PC-9 (cell line): ENCODE measurements at regions not wholly inside any gene's neighbourhood (a gene's known extent, or its start where the extent isn't known, plus 50 kb on each side); places are given as distances from the start of the nearest gene placed in this dataset.

Source experiments
- BruUV-seq: library from RNA; stranded (reverse); fragments of 400-500 nt; replicated peaks from 2 replicates; lab custom pipeline; 2021; lab: Mats Ljungman, UMichigan
- CTCF ChIA-PET: fragments of 300-600 bp; sonication (Branson Sonifier 250); formaldehyde crosslinking; loops from one replicate; lab custom pipeline; 2022; ENCODE audit warnings: antibody characterized with exemption; lab: Charles Lee
- POLR2A ChIA-PET: fragments of 300-600 bp; sonication (Branson Sonifier 250); formaldehyde crosslinking; loops from one replicate; lab custom pipeline; 2022; ENCODE audit warnings: antibody characterized with exemption; ENCODE audit not compliant: unreplicated experiment; lab: Charles Lee
- DNase-seq, 2 experiments: peaks; one replicate each; pipeline versions ENCODE4 v3.0.0 to v3.0.0-alpha.2; 2015 to 2022; ENCODE audit warnings: mixed read lengths in 1 of 2
- H2AFZ ChIP-seq: fragments of 200-600 bp; sonication (generic); 2 replicates; pipeline ENCODE4 v1.8.1; 2017; ENCODE audit warnings: antibody characterized with exemption
- H3F3A ChIP-seq: fragments of 200-600 bp; sonication (generic); 2 replicates; pipeline ENCODE4 v1.8.1; 2017; ENCODE audit warnings: antibody characterized with exemption, mild to moderate bottlenecking, low read depth; ENCODE audit not compliant: insufficient read depth
- H3K27ac ChIP-seq: fragments of 200-600 bp; sonication (generic); 2 replicates; pipeline ENCODE4 v1.6.1; 2016; ENCODE audit warnings: mixed run types
- H3K27me3 ChIP-seq: fragments of 200-600 bp; sonication (generic); 2 replicates; pipeline ENCODE4 v1.6.1; 2016; ENCODE audit warnings: low read depth, mixed run types; ENCODE audit not compliant: insufficient read depth
- H3K36me3 ChIP-seq: fragments of 200-600 bp; sonication (generic); 2 replicates; pipeline ENCODE4 v1.6.1; 2016; ENCODE audit warnings: low read depth, mixed run types
- H3K4me1 ChIP-seq: fragments of 200-600 bp; sonication (generic); replicated peaks from 2 replicates; pipeline ENCODE4 v1.6.1; 2016; ENCODE audit warnings: mixed run types; ENCODE audit not compliant: insufficient read depth
- H3K4me2 ChIP-seq: fragments of 200-600 bp; sonication (generic); 2 replicates; pipeline ENCODE4 v1.6.1; 2017; ENCODE audit warnings: mixed run types
- H3K4me3 ChIP-seq: fragments of 200-600 bp; sonication (generic); 2 replicates; pipeline ENCODE4 v1.6.1; 2016; ENCODE audit warnings: mixed run types
- H3K79me2 ChIP-seq: fragments of 200-600 bp; sonication (generic); 2 replicates; pipeline ENCODE4 v1.6.1; 2017; ENCODE audit warnings: low read depth, mixed run types
- H3K9me2 ChIP-seq: fragments of 200-600 bp; sonication (generic); 2 replicates; pipeline ENCODE4 v1.8.1; 2017; ENCODE audit warnings: mild to moderate bottlenecking; ENCODE audit not compliant: insufficient read depth
- H3K9me3 ChIP-seq: fragments of 200-600 bp; sonication (generic); 2 replicates; pipeline ENCODE4 v1.8.1; 2016; ENCODE audit warnings: low read depth; ENCODE audit not compliant: insufficient read depth
- H4K20me1 ChIP-seq: fragments of 200-600 bp; sonication (generic); 2 replicates; pipeline ENCODE4 v1.8.1; 2017; ENCODE audit not compliant: insufficient read depth
- CTCF ChIP-seq: fragments of 200-600 bp; sonication (generic); conservative IDR thresholded peaks from 2 replicates; pipeline ENCODE4 v1.6.1; 2017; ENCODE audit warnings: mixed run types, antibody characterized with exemption, mild to moderate bottlenecking, moderate library complexity
- EZH2 ChIP-seq: fragments of 200-600 bp; sonication (generic); IDR thresholded peaks from 2 replicates; pipeline ENCODE4 v1.8.0; 2017; ENCODE audit warnings: antibody characterized with exemption, low read depth
- intact Hi-C: fragments of 100-400 bp; cut with micrococcal nuclease; formaldehyde crosslinking; loops from one replicate; pipeline ENCODE4 v1.10.0; 2022; ENCODE audit not compliant: unreplicated experiment

GRCh38 chr15:56856934-56857333, 61.5 kb upstream of the TCF12 start:
- Histone ChIP-seq H4K20me1 (no peaks in the 10 kb centered on the region), H3K4me2 (no peak overlapping the region), H3F3A (no peaks in the 10 kb centered on the region), H3K27ac (no peak overlapping the region), H3K9me2 (no peaks in the 10 kb centered on the region), H3K4me3 (no peak overlapping the region), H3K27me3 (no peaks in the 10 kb centered on the region), H3K4me1 (no peaks in the 10 kb centered on the region), H3K36me3 (no peaks in the 10 kb centered on the region), H2AFZ (no peak overlapping the region), H3K9me3 (no peaks in the 10 kb centered on the region), H3K79me2 (no peaks in the 10 kb centered on the region)
- DNase-seq, result no peak
- intact Hi-C loops, result no loop called here
- TF ChIP-seq CTCF (no peak), EZH2 (no peak)
- BruUV-seq, result no TSS peak
- CTCF ChIA-PET, result no interaction called here
- POLR2A ChIA-PET, result interaction anchor here (0.6 to 0.7 kb wide), 2 partner anchors 381 to 1181 kb away, joined by 5 to 15 read pairs; no protein-coding TSS in a partner anchor

- H3K4me2 ChIP-seq, result no peak overlapping the region
- CTCF ChIA-PET, result no interaction called here
These were observed 73.6 kb upstream of the TCF12 start for GRCh38 chr15:56844892-56845291.

DNA sequence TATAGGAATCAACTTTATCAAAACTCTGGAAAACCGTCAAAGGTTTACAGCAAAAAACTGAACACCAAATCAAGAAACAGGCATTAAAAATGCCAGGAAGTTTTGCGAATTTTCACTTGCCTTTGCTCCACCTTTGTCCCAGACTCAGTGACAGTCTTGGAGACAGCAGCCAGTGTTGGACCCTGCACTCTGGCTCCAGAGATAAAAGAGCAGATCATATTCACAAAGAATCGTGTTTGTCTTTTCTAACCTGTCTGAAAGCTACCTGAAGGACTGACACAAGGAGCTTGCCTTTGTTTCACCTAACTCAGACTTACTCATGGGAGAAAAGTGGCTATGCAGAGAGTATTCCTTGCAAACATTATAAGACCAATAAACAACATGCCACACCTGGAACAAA, 74.0 kb upstream of the TCF12 start:
- POLR2A ChIA-PET, result no interaction called here
- no peaks in the 10 kb centered on the region for H3K4me1 ChIP-seq
- CTCF ChIA-PET, result no interaction called here
- BruUV-seq, result no TSS peak
- no peak overlapping the region for H3K4me3 ChIP-seq
- H3K4me2 ChIP-seq, result no peak overlapping the region
- TF ChIP-seq CTCF, result no peak
- no peak for TF ChIP-seq EZH2
- H3K27ac ChIP-seq, result no peak overlapping the region
- intact Hi-C loops, result no loop called here
- DNase-seq, result no peak
- H3K9me2 ChIP-seq, result no peaks in the 10 kb centered on the region
- no peaks in the 10 kb centered on the region for H3K9me3 ChIP-seq
- H3K79me2 ChIP-seq, result no peaks in the 10 kb centered on the region
- H3K27me3 ChIP-seq, result no peaks in the 10 kb centered on the region
- no peaks in the 10 kb centered on the region for H3F3A ChIP-seq
- no peaks in the 10 kb centered on the region for H4K20me1 ChIP-seq
- H2AFZ ChIP-seq, result no peak overlapping the region
- no peaks in the 10 kb centered on the region for H3K36me3 ChIP-seq

More at GRCh38 chr15:56844892-56845291, 73.6 kb upstream of the TCF12 start:
- H3K4me1 ChIP-seq, result no peaks in the 10 kb centered on the region
- BruUV-seq, result no TSS peak
- intact Hi-C loops, result no loop called here
- no peaks in the 10 kb centered on the region for H3K79me2 ChIP-seq
- no peaks in the 10 kb centered on the region for H3K9me3 ChIP-seq
- POLR2A ChIA-PET, result no interaction called here
- H3F3A ChIP-seq, result no peaks in the 10 kb centered on the region
- H3K4me3 ChIP-seq, result no peak overlapping the region
- H3K36me3 ChIP-seq, result no peaks in the 10 kb centered on the region
- DNase-seq, result no peak
- H3K27ac ChIP-seq, result no peak overlapping the region
- no peaks in the 10 kb centered on the region for H3K27me3 ChIP-seq
- H3K9me2 ChIP-seq, result no peaks in the 10 kb centered on the region
- no peak overlapping the region for H2AFZ ChIP-seq
- no peak for TF ChIP-seq CTCF
- TF ChIP-seq EZH2, result no peak
- H4K20me1 ChIP-seq, result no peaks in the 10 kb centered on the region
